GM23338 (cell line): ENCODE measurements at regions not wholly inside any gene's neighbourhood (a gene's known extent, or its start where the extent isn't known, plus 50 kb on each side); places are given as distances from the start of the nearest gene placed in this dataset.

Source experiments
- ATAC-seq: fragments of 200-7000 bp; cut with Tn5 transposase; 3 replicates; pipeline ENCODE4 v1.9.1; 2020
- DNase-seq: peaks from one replicate; pipeline ENCODE4 v3.0.0-alpha.2; 2015; ENCODE audit warnings: low spot score
- H2AFZ ChIP-seq: fragments of 200-600 bp; sonication (generic); 2 replicates; pipeline ENCODE4 v1.8.0; 2016; ENCODE audit warnings: antibody characterized with exemption, mild to moderate bottlenecking, moderate library complexity
- H3F3A ChIP-seq: fragments of 200-600 bp; sonication (generic); replicated peaks from 2 replicates; pipeline ENCODE4 v1.8.0; 2017; ENCODE audit warnings: antibody characterized with exemption, mixed run types, low read depth
- H3K27ac ChIP-seq: fragments of 200-600 bp; sonication (generic); 2 replicates; pipeline ENCODE4 v1.6.1; 2016; ENCODE audit warnings: low read depth
- H3K27me3 ChIP-seq: fragments of 200-600 bp; sonication (generic); 2 replicates; pipeline ENCODE4 v1.8.0; 2016; ENCODE audit warnings: mild to moderate bottlenecking, mixed run types, moderate library complexity; ENCODE audit not compliant: insufficient read depth
- H3K36me3 ChIP-seq: fragments of 200-600 bp; sonication (generic); 2 replicates; pipeline ENCODE4 v1.8.0; 2016; ENCODE audit warnings: mild to moderate bottlenecking; ENCODE audit not compliant: insufficient read depth
- H3K4me1 ChIP-seq: fragments of 200-600 bp; sonication (generic); 2 replicates; pipeline ENCODE4 v1.8.0; 2016; ENCODE audit warnings: mild to moderate bottlenecking, moderate library complexity; ENCODE audit not compliant: insufficient read depth
- H3K4me2 ChIP-seq: fragments of 200-600 bp; sonication (generic); 2 replicates; pipeline ENCODE4 v1.7.1; 2017; ENCODE audit warnings: mixed run types
- H3K4me3 ChIP-seq: fragments of 200-600 bp; sonication (generic); 2 replicates; pipeline ENCODE4 v1.6.1; 2016; ENCODE audit warnings: mixed run types
- H3K79me2 ChIP-seq: fragments of 200-600 bp; sonication (generic); replicated peaks from 2 replicates; pipeline ENCODE4 v1.8.0; 2017; ENCODE audit warnings: mild to moderate bottlenecking; ENCODE audit not compliant: insufficient read depth
- H3K9me2 ChIP-seq: fragments of 200-600 bp; sonication (generic); 2 replicates; pipeline ENCODE4 v1.8.0; 2017; ENCODE audit not compliant: insufficient read depth
- H4K20me1 ChIP-seq: fragments of 200-600 bp; sonication (generic); replicated peaks from 2 replicates; pipeline ENCODE4 v1.8.0; 2017; ENCODE audit warnings: mild to moderate bottlenecking; ENCODE audit not compliant: insufficient read depth
- H3K27ac Mint-ChIP-seq: 2 replicates; pipeline ENCODE4 v1.8.0; 2020; ENCODE audit warnings: inconsistent platforms, mild to moderate bottlenecking, moderate library complexity, mixed read lengths
- H3K27me3 Mint-ChIP-seq: 3 replicates; pipeline ENCODE4 v1.8.0; 2022; ENCODE audit warnings: low read depth, mild to moderate bottlenecking, moderate library complexity, mixed read lengths, inconsistent platforms; ENCODE audit not compliant: insufficient read depth, poor library complexity
- H3K36me3 Mint-ChIP-seq: 3 replicates; pipeline ENCODE4 v1.8.0; 2021; ENCODE audit warnings: low read depth, mild to moderate bottlenecking, inconsistent platforms, moderate library complexity, mixed read lengths
- H3K4me1 Mint-ChIP-seq: 3 replicates; pipeline ENCODE4 v1.8.0; 2020; ENCODE audit warnings: mild to moderate bottlenecking, inconsistent platforms, mixed read lengths
- H3K4me3 Mint-ChIP-seq: 3 replicates; pipeline ENCODE4 v1.8.0; 2021; ENCODE audit warnings: moderate library complexity, mild to moderate bottlenecking, inconsistent platforms, mixed read lengths
- H3K9me3 Mint-ChIP-seq: 3 replicates; pipeline ENCODE4 v1.8.0; 2020; ENCODE audit warnings: moderate library complexity, mild to moderate bottlenecking, inconsistent platforms, mixed read lengths
- ETS1 ChIP-seq: IDR thresholded peaks from 2 replicates; pipeline ENCODE4 v1.6.1; 2016; ENCODE audit warnings: antibody characterized with exemption
- EZH2 ChIP-seq: fragments of 200-600 bp; sonication (generic); IDR thresholded peaks from one replicate; pipeline ENCODE4 v1.8.0; 2017; ENCODE audit warnings: antibody characterized with exemption, mild to moderate bottlenecking, low read depth; ENCODE audit not compliant: unreplicated experiment
- EZH2phosphoT487 ChIP-seq: fragments of 200-600 bp; sonication (generic); IDR thresholded peaks from one replicate; pipeline ENCODE4 v1.8.1; 2018; ENCODE audit warnings: antibody characterized with exemption; ENCODE audit not compliant: unreplicated experiment
- JUNB ChIP-seq: IDR thresholded peaks from one replicate; pipeline ENCODE4 v1.6.1; 2016; ENCODE audit warnings: antibody characterized with exemption; ENCODE audit not compliant: unreplicated experiment
- NANOG ChIP-seq: IDR thresholded peaks from 2 replicates; pipeline ENCODE4 v1.6.1; 2016; ENCODE audit warnings: antibody characterized with exemption, borderline replicate concordance
- POLR2AphosphoS5 ChIP-seq: IDR thresholded peaks from 2 replicates; pipeline ENCODE4 v1.6.1; 2016; ENCODE audit warnings: antibody characterized with exemption, low read depth
- REST ChIP-seq: IDR thresholded peaks from one replicate; pipeline ENCODE4 v1.6.1; 2018; ENCODE audit warnings: antibody characterized with exemption; ENCODE audit not compliant: unreplicated experiment
- STAT1 ChIP-seq: IDR thresholded peaks from one replicate; pipeline ENCODE4 v1.6.1; 2016; ENCODE audit warnings: antibody characterized with exemption; ENCODE audit not compliant: unreplicated experiment
- ZNF114 ChIP-seq: fragments of 250-450 bp; sonication (Bioruptor Pico); IDR thresholded peaks from 2 replicates; pipeline ENCODE4 v1.5.0; 2020; ENCODE audit warnings: mild to moderate bottlenecking, moderate library complexity
- ZNF331 ChIP-seq: fragments of 250-450 bp; sonication (Bioruptor Pico); IDR thresholded peaks from 2 replicates; pipeline ENCODE4 v1.5.0; 2020; ENCODE audit warnings: low read depth, mild to moderate bottlenecking, moderate library complexity
- TF ChIP-seq, protein P1 (sequence below): fragments of 250-450 bp; sonication (Bioruptor Pico); IDR thresholded peaks from 2 replicates; pipeline ENCODE4 v1.5.0; 2020; ENCODE audit warnings: mild to moderate bottlenecking, moderate library complexity

- Histone ChIP-seq H2AFZ (no peak overlapping the region), H3K36me3 (no peaks in the 10 kb centered on the region)
Measured at GRCh38 chr16:62170642-62171041, 134.4 kb upstream of the CDH8 start.

GRCh38 chr16:62167551-62167950 is 131.3 kb upstream of the CDH8 start:
- no peak overlapping the region for H2AFZ ChIP-seq
- H3K4me3 Mint-ChIP-seq, result no peak overlapping the region
- H3K4me3 ChIP-seq, result no peak overlapping the region
- H3K79me2 ChIP-seq, result no peaks in the 10 kb centered on the region
- H3K9me3 Mint-ChIP-seq, result no peaks in the 10 kb centered on the region
- no peaks in the 10 kb centered on the region for H4K20me1 ChIP-seq
- H3K27me3 ChIP-seq, result no peaks in the 10 kb centered on the region
- H3K4me1 Mint-ChIP-seq, result no peaks in the 10 kb centered on the region
- no peak overlapping the region for H3K27ac ChIP-seq
- H3K27ac Mint-ChIP-seq, result no peak overlapping the region
- no peak overlapping the region for H3K4me2 ChIP-seq
- no peaks in the 10 kb centered on the region for H3F3A ChIP-seq
- H3K4me1 ChIP-seq, result no peaks in the 10 kb centered on the region
- no peaks in the 10 kb centered on the region for H3K36me3 Mint-ChIP-seq
- H3K9me2 ChIP-seq, result no peaks in the 10 kb centered on the region
- ATAC-seq, result no peak
- H3K27me3 Mint-ChIP-seq, result no peaks in the 10 kb centered on the region
- no peaks in the 10 kb centered on the region for H3K36me3 ChIP-seq
- DNase-seq, result no peak
- TF ChIP-seq ZNF114 (CRISPR knock-in tag) (no peak), JUNB (no peak), STAT1 (no peak), REST (no peak), EZH2 (no peak)
- TF ChIP-seq, protein P1, sequence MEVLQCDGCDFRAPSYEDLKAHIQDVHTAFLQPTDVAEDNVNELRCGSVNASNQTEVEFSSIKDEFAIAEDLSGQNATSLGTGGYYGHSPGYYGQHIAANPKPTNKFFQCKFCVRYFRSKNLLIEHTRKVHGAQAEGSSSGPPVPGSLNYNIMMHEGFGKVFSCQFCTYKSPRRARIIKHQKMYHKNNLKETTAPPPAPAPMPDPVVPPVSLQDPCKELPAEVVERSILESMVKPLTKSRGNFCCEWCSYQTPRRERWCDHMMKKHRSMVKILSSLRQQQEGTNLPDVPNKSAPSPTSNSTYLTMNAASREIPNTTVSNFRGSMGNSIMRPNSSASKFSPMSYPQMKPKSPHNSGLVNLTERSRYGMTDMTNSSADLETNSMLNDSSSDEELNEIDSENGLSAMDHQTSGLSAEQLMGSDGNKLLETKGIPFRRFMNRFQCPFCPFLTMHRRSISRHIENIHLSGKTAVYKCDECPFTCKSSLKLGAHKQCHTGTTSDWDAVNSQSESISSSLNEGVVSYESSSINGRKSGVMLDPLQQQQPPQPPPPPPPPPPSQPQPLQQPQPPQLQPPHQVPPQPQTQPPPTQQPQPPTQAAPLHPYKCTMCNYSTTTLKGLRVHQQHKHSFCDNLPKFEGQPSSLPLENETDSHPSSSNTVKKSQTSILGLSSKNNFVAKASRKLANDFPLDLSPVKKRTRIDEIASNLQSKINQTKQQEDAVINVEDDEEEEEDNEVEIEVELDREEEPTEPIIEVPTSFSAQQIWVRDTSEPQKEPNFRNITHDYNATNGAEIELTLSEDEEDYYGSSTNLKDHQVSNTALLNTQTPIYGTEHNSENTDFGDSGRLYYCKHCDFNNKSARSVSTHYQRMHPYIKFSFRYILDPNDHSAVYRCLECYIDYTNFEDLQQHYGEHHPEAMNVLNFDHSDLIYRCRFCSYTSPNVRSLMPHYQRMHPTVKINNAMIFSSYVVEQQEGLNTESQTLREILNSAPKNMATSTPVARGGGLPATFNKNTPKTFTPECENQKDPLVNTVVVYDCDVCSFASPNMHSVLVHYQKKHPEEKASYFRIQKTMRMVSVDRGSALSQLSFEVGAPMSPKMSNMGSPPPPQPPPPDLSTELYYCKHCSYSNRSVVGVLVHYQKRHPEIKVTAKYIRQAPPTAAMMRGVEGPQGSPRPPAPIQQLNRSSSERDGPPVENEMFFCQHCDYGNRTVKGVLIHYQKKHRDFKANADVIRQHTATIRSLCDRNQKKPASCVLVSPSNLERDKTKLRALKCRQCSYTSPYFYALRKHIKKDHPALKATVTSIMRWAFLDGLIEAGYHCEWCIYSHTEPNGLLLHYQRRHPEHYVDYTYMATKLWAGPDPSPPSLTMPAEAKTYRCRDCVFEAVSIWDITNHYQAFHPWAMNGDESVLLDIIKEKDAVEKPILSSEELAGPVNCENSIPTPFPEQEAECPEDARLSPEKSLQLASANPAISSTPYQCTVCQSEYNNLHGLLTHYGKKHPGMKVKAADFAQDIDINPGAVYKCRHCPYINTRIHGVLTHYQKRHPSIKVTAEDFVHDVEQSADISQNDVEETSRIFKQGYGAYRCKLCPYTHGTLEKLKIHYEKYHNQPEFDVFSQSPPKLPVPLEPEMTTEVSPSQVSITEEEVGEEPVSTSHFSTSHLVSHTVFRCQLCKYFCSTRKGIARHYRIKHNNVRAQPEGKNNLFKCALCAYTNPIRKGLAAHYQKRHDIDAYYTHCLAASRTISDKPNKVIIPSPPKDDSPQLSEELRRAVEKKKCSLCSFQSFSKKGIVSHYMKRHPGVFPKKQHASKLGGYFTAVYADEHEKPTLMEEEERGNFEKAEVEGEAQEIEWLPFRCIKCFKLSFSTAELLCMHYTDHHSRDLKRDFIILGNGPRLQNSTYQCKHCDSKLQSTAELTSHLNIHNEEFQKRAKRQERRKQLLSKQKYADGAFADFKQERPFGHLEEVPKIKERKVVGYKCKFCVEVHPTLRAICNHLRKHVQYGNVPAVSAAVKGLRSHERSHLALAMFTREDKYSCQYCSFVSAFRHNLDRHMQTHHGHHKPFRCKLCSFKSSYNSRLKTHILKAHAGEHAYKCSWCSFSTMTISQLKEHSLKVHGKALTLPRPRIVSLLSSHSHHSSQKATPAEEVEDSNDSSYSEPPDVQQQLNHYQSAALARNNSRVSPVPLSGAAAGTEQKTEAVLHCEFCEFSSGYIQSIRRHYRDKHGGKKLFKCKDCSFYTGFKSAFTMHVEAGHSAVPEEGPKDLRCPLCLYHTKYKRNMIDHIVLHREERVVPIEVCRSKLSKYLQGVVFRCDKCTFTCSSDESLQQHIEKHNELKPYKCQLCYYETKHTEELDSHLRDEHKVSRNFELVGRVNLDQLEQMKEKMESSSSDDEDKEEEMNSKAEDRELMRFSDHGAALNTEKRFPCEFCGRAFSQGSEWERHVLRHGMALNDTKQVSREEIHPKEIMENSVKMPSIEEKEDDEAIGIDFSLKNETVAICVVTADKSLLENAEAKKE (CRISPR knock-in tag), result no peak

More at GRCh38 chr16:62170642-62171041, 134.4 kb upstream of the CDH8 start:
- Mint-ChIP-seq H3K36me3 (no peaks in the 10 kb centered on the region), H3K27ac (no peak overlapping the region), H3K9me3 (no peaks in the 10 kb centered on the region), H3K4me3 (no peak overlapping the region), H3K4me1 (no peaks in the 10 kb centered on the region), H3K27me3 (no peaks in the 10 kb centered on the region)
- Histone ChIP-seq H3K4me1 (no peaks in the 10 kb centered on the region), H3K9me2 (no peaks in the 10 kb centered on the region), H4K20me1 (no peaks in the 10 kb centered on the region), H3K4me3 (no peak overlapping the region), H3F3A (no peaks in the 10 kb centered on the region), H3K27ac (no peak overlapping the region), H3K27me3 (no peaks in the 10 kb centered on the region), H3K79me2 (no peaks in the 10 kb centered on the region), H3K4me2 (no peak overlapping the region)
- TF ChIP-seq NANOG (no peak), ETS1 (no peak), ZNF331 (no peak), EZH2phosphoT487 (no peak), POLR2AphosphoS5 (no peak)
- no peak for DNase-seq
- ATAC-seq, result no peak
